ENCODE measurements at regions not wholly inside any gene's neighbourhood (a gene's known extent, or its start where the extent isn't known, plus 50 kb on each side); places are given as distances from the start of the nearest gene placed in this dataset.

GRCh38 chr2:126515471-126515870 lies 140.5 kb upstream of the GYPC start:
- H3K9ac ChIP-seq (ENCODE audit: low read length), result no peak overlapping the region
- H3K36me3 ChIP-seq (ENCODE audit: low read depth, low read length), result no peaks in the 10 kb centered on the region
- H3F3A ChIP-seq (ENCODE audit: low read length, unreplicated experiment), result no peaks in the 10 kb centered on the region
- no peaks in the 10 kb centered on the region for H3K79me2 ChIP-seq (ENCODE audit: low read length)
- DNase-seq (no peak), ATAC-seq (no peak)
- no peaks in the 10 kb centered on the region for H3K9me3 ChIP-seq (ENCODE audit: low read length)
- POLR2A ChIA-PET (ENCODE audit: unreplicated experiment), result no interaction called here
- no peak overlapping the region for H3K4me2 ChIP-seq (ENCODE audit: low read length)
- no peaks in the 10 kb centered on the region for H3K9me2 ChIP-seq (replicated peaks; ENCODE audit: low read length)
- intact Hi-C loops (cut with micrococcal nuclease), result no loop called here
- no peak overlapping the region for H3K4me3 ChIP-seq (ENCODE audit: low read length)
- no peak overlapping the region for H3K27ac ChIP-seq (ENCODE audit: low read length)
- H3K27me3 ChIP-seq (ENCODE audit: low read length), result no peaks in the 10 kb centered on the region
- TF ChIP-seq EZH2phosphoT487 (IDR thresholded peaks at IDR 0.05; ENCODE audit: borderline replicate concordance, low read length), result no peak
- TF ChIP-seq CTCF (conservative IDR thresholded peaks at IDR 0.05; ENCODE audit: low read depth, low read length), result no peak
- TF ChIP-seq EZH2 (IDR thresholded peaks at IDR 0.05; ENCODE audit: low read length, unreplicated experiment), result no peak
- H2AFZ ChIP-seq (ENCODE audit: low read length), result no peak overlapping the region
- CTCF ChIA-PET, result no interaction called here
- H3K4me1 ChIP-seq (ENCODE audit: insufficient read depth, low read length), result no peaks in the 10 kb centered on the region
- BruUV-seq (replicated peaks), result no TSS peak
- H4K20me1 ChIP-seq (ENCODE audit: low read length), result no peaks in the 10 kb centered on the region

DNA sequence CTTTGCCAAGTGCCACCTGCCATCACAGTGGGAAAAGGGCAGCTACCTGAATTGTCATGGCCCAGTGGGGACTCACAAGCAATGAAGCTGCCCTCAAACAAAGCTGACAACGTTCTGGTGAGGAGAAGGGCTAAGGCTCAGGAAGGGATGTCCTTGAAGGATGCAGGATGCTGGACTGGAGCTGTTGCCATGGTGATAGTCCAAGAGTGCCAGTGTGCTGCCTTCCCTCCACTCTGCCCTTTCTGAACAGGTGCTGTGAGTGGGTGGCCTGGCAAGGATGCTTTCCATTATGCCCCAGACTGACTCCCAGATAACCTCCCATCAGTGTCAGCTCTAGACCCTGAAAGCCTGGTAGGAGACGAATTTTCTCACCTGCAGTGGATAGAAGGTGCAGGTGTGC lies 137.8 kb upstream of the GYPC start:
- no TSS peak for BruUV-seq (replicated peaks)
- no peak for TF ChIP-seq EZH2phosphoT487 (IDR thresholded peaks at IDR 0.05; ENCODE audit: borderline replicate concordance, low read length)
- no peak for TF ChIP-seq CTCF (conservative IDR thresholded peaks at IDR 0.05; ENCODE audit: low read depth, low read length)
- TF ChIP-seq EZH2 (IDR thresholded peaks at IDR 0.05; ENCODE audit: low read length, unreplicated experiment), result no peak
- ChIA-PET CTCF (no interaction called here), POLR2A (ENCODE audit: unreplicated experiment) (no interaction called here)
- Histone ChIP-seq H3K4me1 (ENCODE audit: insufficient read depth, low read length) (no peaks in the 10 kb centered on the region), H3K4me3 (ENCODE audit: low read length) (no peak overlapping the region), H3K27me3 (ENCODE audit: low read length) (no peaks in the 10 kb centered on the region), H4K20me1 (ENCODE audit: low read length) (no peaks in the 10 kb centered on the region), H3K9me3 (ENCODE audit: low read length) (no peaks in the 10 kb centered on the region; the same call in 1 of the 2 replicates), H3K27ac (ENCODE audit: low read length) (no peak overlapping the region), H3K9me2 (replicated peaks; ENCODE audit: low read length) (no peaks in the 10 kb centered on the region), H3K79me2 (ENCODE audit: low read length) (no peaks in the 10 kb centered on the region), H3K36me3 (ENCODE audit: low read depth, low read length) (no peaks in the 10 kb centered on the region), H3F3A (ENCODE audit: low read length, unreplicated experiment) (no peaks in the 10 kb centered on the region), H3K9ac (ENCODE audit: low read length) (no peak overlapping the region), H2AFZ (ENCODE audit: low read length) (no peak overlapping the region), H3K4me2 (ENCODE audit: low read length) (no peak overlapping the region)
- ATAC-seq (no peak), DNase-seq (no peak)
- intact Hi-C loops (cut with micrococcal nuclease), result no loop called here

GRCh38 chr2:126527836-126528490 lies 128.0 kb upstream of the GYPC start:
- CTCF ChIA-PET, result interaction anchor here (0.6 kb wide), 1 partner anchor 16 kb away, joined by 3 read pairs; no protein-coding TSS in a partner anchor

More at GRCh38 chr2:126527836-126528490, 128.0 kb upstream of the GYPC start:
- ATAC-seq (no peak), DNase-seq (no peak)
- H2AFZ ChIP-seq (ENCODE audit: low read length), result no peak overlapping the region
- no peaks in the 10 kb centered on the region for H3K9me3 ChIP-seq (ENCODE audit: low read length)
- intact Hi-C loops (cut with micrococcal nuclease), result no loop called here
- H4K20me1 ChIP-seq (ENCODE audit: low read length), result no peaks in the 10 kb centered on the region
- no peaks in the 10 kb centered on the region for H3K9me2 ChIP-seq (replicated peaks; ENCODE audit: low read length)
- POLR2A ChIA-PET (ENCODE audit: unreplicated experiment), result no interaction called here
- no peak overlapping the region for H3K4me2 ChIP-seq (ENCODE audit: low read length)
- H3F3A ChIP-seq (ENCODE audit: low read length, unreplicated experiment), result no peaks in the 10 kb centered on the region
- H3K27me3 ChIP-seq (ENCODE audit: low read length), result no peaks in the 10 kb centered on the region
- H3K9ac ChIP-seq (ENCODE audit: low read length), result no peak overlapping the region
- H3K4me3 ChIP-seq (ENCODE audit: low read length), result no peak overlapping the region
- TF ChIP-seq EZH2 (IDR thresholded peaks at IDR 0.05; ENCODE audit: low read length, unreplicated experiment) (no peak), EZH2phosphoT487 (IDR thresholded peaks at IDR 0.05; ENCODE audit: borderline replicate concordance, low read length) (no peak), CTCF (conservative IDR thresholded peaks at IDR 0.05; ENCODE audit: low read depth, low read length) (peak; percentile 44; the same call in 1 of the 2 replicates)
- no TSS peak for BruUV-seq (replicated peaks)
- H3K27ac ChIP-seq (ENCODE audit: low read length), result no peak overlapping the region
- H3K4me1 ChIP-seq (ENCODE audit: insufficient read depth, low read length), result no peaks in the 10 kb centered on the region
- no peaks in the 10 kb centered on the region for H3K36me3 ChIP-seq (ENCODE audit: low read depth, low read length)
- H3K79me2 ChIP-seq (ENCODE audit: low read length), result no peaks in the 10 kb centered on the region
